HepG2 (cell line): ENCODE measurements at regions not wholly inside any gene's neighbourhood (a gene's known extent, or its start where the extent isn't known, plus 50 kb on each side); places are given as distances from the start of the nearest gene placed in this dataset.

ENCODE experiments used
- ATAC-seq: fragments of 200-7000 bp; cut with Tn5 transposase; 3 replicates; pipeline ENCODE4 v1.9.1; 2020; ENCODE audit warnings: mild to moderate bottlenecking, moderate library complexity
- BruUV-seq: library from RNA; stranded (reverse); fragments of 400-500 nt; replicated peaks from 2 replicates; lab custom pipeline; 2021; lab: Mats Ljungman, UMichigan
- CTCF ChIA-PET: fragments of 300-600 bp; formaldehyde crosslinking; extraction: SDS; loops from one replicate; lab custom pipeline; 2021; ENCODE audit warnings: low total read pairs, inconsistent platforms, low intra/inter-chr PET ratio; lab: Yijun Ruan, JAX
- POLR2A ChIA-PET: fragments of 350-600 bp; sonication (Branson Sonifier 250); formaldehyde crosslinking; loops from one replicate; lab custom pipeline; 2020; ENCODE audit warnings: antibody characterized with exemption, inconsistent platforms; lab: Yijun Ruan, JAX
- DNase-seq: peaks from one replicate; pipeline ENCODE4 v3.0.0-alpha.2; 2015; ENCODE audit warnings: low spot score
- FAIRE-seq: peaks from 3 replicates; lab custom pipeline; 2011; peaks lifted over from hg19 to GRCh38; lab: Jason Lieb, UNC
- H2AFZ ChIP-seq: one replicate; pipeline ENCODE4 v1.6.1; 2011; ENCODE audit warnings: low read length, inconsistent platforms
- H3K27ac ChIP-seq: fragments of 300-600 bp; 3 replicates; pipeline ENCODE4 v1.8.0; 2011; ENCODE audit warnings: mixed run types, mild to moderate bottlenecking, mixed read lengths, low read length, inconsistent platforms; ENCODE audit not compliant: insufficient read depth; ENCODE audit errors: extremely low read length
- H3K27me3 ChIP-seq, 2 experiments: fragments of 200-600 bp in 1 of 2; 2 replicates in 1 of 2; 3 replicates in 1 of 2; pipeline versions ENCODE4 v1.6.0 to v1.8.0; 2011; ENCODE audit warnings: low read length in 2 of 2, mild to moderate bottlenecking in 2 of 2, moderate library complexity in 2 of 2, inconsistent platforms in 1 of 2; ENCODE audit not compliant: insufficient read depth in 2 of 2, control insufficient read depth in 1 of 2
- H3K36me3 ChIP-seq, 2 experiments: fragments of 200-600 bp in 1 of 2; replicated peaks in 1 of 2; 2 replicates in 1 of 2; 3 replicates in 1 of 2; pipeline versions ENCODE4 v1.5.1 to v1.8.0; 2011; ENCODE audit warnings: low read length in 2 of 2, inconsistent platforms in 1 of 2; ENCODE audit not compliant: insufficient read depth in 2 of 2, control insufficient read depth in 1 of 2
- H3K4me1 ChIP-seq: 2 replicates; pipeline ENCODE4 v1.5.1; 2012; ENCODE audit warnings: low read length, inconsistent platforms; ENCODE audit not compliant: insufficient read depth
- H3K4me2 ChIP-seq: 2 replicates; pipeline ENCODE4 v1.6.0; 2011; ENCODE audit warnings: low read depth, low read length, inconsistent platforms
- H3K4me3 ChIP-seq, 3 experiments: fragments of 200-600 bp in 1 of 3; sonication (generic), shearing (Covaris generic) in 1 of 3; replicated peaks in 1 of 3; 2 replicates each; pipeline ENCODE4 v1.5.1; 2011 to 2016; ENCODE audit warnings: low read length in 3 of 3, inconsistent platforms in 2 of 3, low read depth in 2 of 3, mild to moderate bottlenecking in 2 of 3, control low read depth in 1 of 3, mixed read lengths in 1 of 3; ENCODE audit not compliant: insufficient read depth in 1 of 3
- H3K79me2 ChIP-seq: one replicate; pipeline ENCODE4 v1.6.1; 2011; ENCODE audit warnings: low read length, inconsistent platforms; ENCODE audit not compliant: insufficient read depth
- H3K9ac ChIP-seq: 2 replicates; pipeline ENCODE4 v1.6.0; 2011; ENCODE audit warnings: mild to moderate bottlenecking, low read depth, low read length, inconsistent platforms; ENCODE audit not compliant: insufficient read depth
- H3K9me3 ChIP-seq: 2 replicates; pipeline ENCODE4 v1.5.1; 2012; ENCODE audit warnings: mild to moderate bottlenecking, low read length
- H4K20me1 ChIP-seq: 2 replicates; pipeline ENCODE4 v1.6.0; 2011; ENCODE audit warnings: inconsistent platforms, mild to moderate bottlenecking, low read length, moderate library complexity; ENCODE audit not compliant: insufficient read depth
- ELF4 ChIP-seq: sonication (generic); formaldehyde crosslinking; IDR thresholded peaks from 2 replicates; pipeline ENCODE4 v1.5.0; 2020; ENCODE audit warnings: missing genetic modification reagents, mild to moderate bottlenecking, moderate library complexity, borderline replicate concordance
- EP300 ChIP-seq, 3 experiments: sonication (generic) in 1 of 3; formaldehyde crosslinking in 1 of 3; IDR thresholded peaks; 2 replicates each; pipeline versions ENCODE4 v1.5.1 to v1.6.1; 2011 to 2020; ENCODE audit warnings: low read depth in 2 of 3, low read length in 2 of 3, borderline replicate concordance in 1 of 3, improper control_type of control experiment in 1 of 3, mild to moderate bottlenecking in 1 of 3, missing genetic modification reagents in 1 of 3, moderate library complexity in 1 of 3
- IKZF1 ChIP-seq: fragments of 450-650 bp; IDR thresholded peaks from 2 replicates; pipeline ENCODE4 v1.7.1; 2016
- IKZF5 ChIP-seq: IDR thresholded peaks from 2 replicates; pipeline ENCODE4 v1.6.1; 2018; ENCODE audit warnings: missing genetic modification reagents, mild to moderate bottlenecking, missing compliant biosample characterization
- PCBP2 ChIP-seq: fragments of 200-400 bp; formaldehyde crosslinking; optimal IDR thresholded peaks from 2 replicates; pipeline ENCODE3; 2018; ENCODE audit warnings: low read length, low read depth; ENCODE audit not compliant: poor library complexity, severe bottlenecking
- SIN3A ChIP-seq: IDR thresholded peaks from 2 replicates; pipeline ENCODE4 v1.6.1; 2011; ENCODE audit warnings: low read depth, mild to moderate bottlenecking, control low read depth, low read length, borderline replicate concordance
- SKIL ChIP-seq: sonication (generic); formaldehyde crosslinking; IDR thresholded peaks from 2 replicates; pipeline ENCODE4 v1.8.0; 2022; ENCODE audit warnings: missing genetic modification reagents, mild to moderate bottlenecking, moderate library complexity, borderline replicate concordance
- TGIF2 ChIP-seq: IDR thresholded peaks from 2 replicates; pipeline ENCODE4 v1.6.1; 2016; ENCODE audit warnings: control low read depth, missing compliant biosample characterization
- WGBS: methylation state at CpG from one replicate; pipeline ENCODE4 v1.1.6; 2017; ENCODE audit warnings: low lambda C conversion rate; 5-methylcytosine and 5-hydroxymethylcytosine counted together
- in situ Hi-C: cut with HindIII; loops from 2 replicates; pipeline ENCODE4 v1.10.0; 2017; ENCODE audit warnings: low pct_unique_long_range_greater_than_20kb; ENCODE audit not compliant: extremely low pct_ligation_motif_present
- intact Hi-C: fragments of 100-400 bp; cut with micrococcal nuclease; formaldehyde crosslinking; loops from one replicate; pipeline ENCODE4 v1.10.0; 2022; ENCODE audit not compliant: unreplicated experiment

GRCh38 chr20:54822386-54822785 is 347.0 kb downstream of the DOK5 start:
- no peaks in the 10 kb centered on the region for H3K27me3 ChIP-seq
- H3K27ac ChIP-seq, result no peak overlapping the region
- ATAC-seq (no peak), FAIRE-seq (no peak), DNase-seq (no peak)
- no peaks in the 10 kb centered on the region for H4K20me1 ChIP-seq
- ChIA-PET CTCF (no interaction called here), POLR2A (no interaction called here)
- no peak overlapping the region for H3K4me3 ChIP-seq
- H3K36me3 ChIP-seq, result no peaks in the 10 kb centered on the region
- WGBS, result 1% methylated on average over 2 of the region's 2 CpGs
- TF ChIP-seq ELF4 (CRISPR knock-in tag), result no peak
- TF ChIP-seq TGIF2 (CRISPR knock-in tag), result no peak
- no peak for TF ChIP-seq IKZF5 (CRISPR knock-in tag)
- TF ChIP-seq SKIL, result no peak
- no peak for TF ChIP-seq IKZF1
- TF ChIP-seq EP300 (IDR thresholded peaks at IDR 0.05; ENCODE audit: low read depth in 2 of 2, low read length in 2 of 2), result no peak
- TF ChIP-seq EP300 (CRISPR knock-in tag; IDR thresholded peaks at IDR 0.05; ENCODE audit: borderline replicate concordance), result no peak
- TF ChIP-seq SIN3A, result no peak
- no peak for TF ChIP-seq PCBP2
- H3K79me2 ChIP-seq, result no peaks in the 10 kb centered on the region
- no peaks in the 10 kb centered on the region for H3K4me1 ChIP-seq
- in situ Hi-C loops (no loop called here), intact Hi-C loops (no loop called here)
- H3K4me2 ChIP-seq, result no peak overlapping the region
- BruUV-seq, result no TSS peak
- H3K9ac ChIP-seq, result no peak overlapping the region
- peaks cover 39% of the 10 kb centered on the region for H3K9me3 ChIP-seq
- no peak overlapping the region for H2AFZ ChIP-seq
